HepG2 (cell line): ENCODE measurements at regions not wholly inside any gene's neighbourhood (a gene's known extent, or its start where the extent isn't known, plus 50 kb on each side); places are given as distances from the start of the nearest gene placed in this dataset.

ENCODE experiments used
- HNF4A ChIP-seq: sonication (generic); formaldehyde crosslinking; IDR thresholded peaks from 2 replicates; pipeline ENCODE4 v1.4.0; 2020; ENCODE audit warnings: missing genetic modification reagents
- LCORL ChIP-seq, 2 experiments: fragments of 450-650 bp in 1 of 2; sonication (generic) in 1 of 2; formaldehyde crosslinking in 1 of 2; IDR thresholded peaks; 2 replicates each; pipeline versions ENCODE4 v1.5.0 to v1.6.1; 2017 to 2020; ENCODE audit warnings: antibody characterized with exemption in 1 of 2, missing genetic modification reagents in 1 of 2
- ZEB1 ChIP-seq: IDR thresholded peaks from 2 replicates; pipeline ENCODE4 v1.6.1; 2012; ENCODE audit warnings: mild to moderate bottlenecking, low read depth, inconsistent platforms; ENCODE audit not compliant: insufficient replicate concordance
- ZNF543 ChIP-seq: sonication (generic); formaldehyde crosslinking; IDR thresholded peaks from 2 replicates; pipeline ENCODE4 v1.4.0; 2020; ENCODE audit warnings: mild to moderate bottlenecking, missing genetic modification reagents
- ZNF780A ChIP-seq: sonication (generic); formaldehyde crosslinking; IDR thresholded peaks from 2 replicates; pipeline ENCODE4 v1.8.0; 2022; ENCODE audit warnings: mild to moderate bottlenecking, missing genetic modification reagents, moderate library complexity
- ZNF792 ChIP-seq: IDR thresholded peaks from 2 replicates; pipeline ENCODE4 v1.6.1; 2016
- TF ChIP-seq, protein P1 (sequence below): sonication (generic); formaldehyde crosslinking; IDR thresholded peaks from 2 replicates; pipeline ENCODE4 v1.5.0; 2020; ENCODE audit warnings: mild to moderate bottlenecking, missing genetic modification reagents, moderate library complexity
- TF ChIP-seq, protein P2 (sequence below): IDR thresholded peaks from 2 replicates; pipeline ENCODE4 v1.6.1; 2016
- TF ChIP-seq, protein P3 (sequence below): sonication (generic); formaldehyde crosslinking; IDR thresholded peaks from 2 replicates; pipeline ENCODE4 v1.4.0; 2020; ENCODE audit warnings: missing genetic modification reagents

DNA sequence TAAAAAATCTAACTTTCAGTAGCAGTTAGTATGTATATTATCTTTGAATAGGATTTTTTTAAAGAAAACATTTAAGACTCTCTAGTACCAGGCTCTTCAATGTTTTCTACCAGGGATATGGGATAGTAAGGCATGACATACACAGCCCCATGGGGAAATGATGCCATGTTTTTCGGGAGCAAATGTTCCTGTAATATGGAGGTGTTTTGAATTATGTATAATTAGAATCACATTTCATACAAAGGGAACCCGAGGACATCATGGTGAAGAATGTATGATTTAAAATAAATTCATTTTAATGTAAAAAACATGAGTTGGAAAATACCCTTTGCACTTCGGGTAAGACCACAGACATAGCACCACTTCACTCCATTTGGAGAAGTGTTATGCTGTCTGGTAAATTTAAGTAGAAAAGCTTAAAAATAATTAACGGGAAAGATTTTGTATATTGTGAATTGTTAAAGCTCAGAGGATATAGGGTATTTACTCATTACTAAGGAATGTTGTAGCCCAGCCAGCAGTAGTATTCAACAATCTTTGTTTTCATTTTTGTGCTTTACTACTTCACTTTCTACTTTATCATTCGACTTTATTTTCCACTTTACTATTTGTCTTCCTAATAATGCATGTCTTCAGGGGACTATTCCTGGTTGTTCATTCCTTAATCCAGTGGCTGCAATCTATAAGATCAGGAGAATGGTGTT is 2050.7 kb downstream of the ARAP2 start:
- TF ChIP-seq, protein P1, sequence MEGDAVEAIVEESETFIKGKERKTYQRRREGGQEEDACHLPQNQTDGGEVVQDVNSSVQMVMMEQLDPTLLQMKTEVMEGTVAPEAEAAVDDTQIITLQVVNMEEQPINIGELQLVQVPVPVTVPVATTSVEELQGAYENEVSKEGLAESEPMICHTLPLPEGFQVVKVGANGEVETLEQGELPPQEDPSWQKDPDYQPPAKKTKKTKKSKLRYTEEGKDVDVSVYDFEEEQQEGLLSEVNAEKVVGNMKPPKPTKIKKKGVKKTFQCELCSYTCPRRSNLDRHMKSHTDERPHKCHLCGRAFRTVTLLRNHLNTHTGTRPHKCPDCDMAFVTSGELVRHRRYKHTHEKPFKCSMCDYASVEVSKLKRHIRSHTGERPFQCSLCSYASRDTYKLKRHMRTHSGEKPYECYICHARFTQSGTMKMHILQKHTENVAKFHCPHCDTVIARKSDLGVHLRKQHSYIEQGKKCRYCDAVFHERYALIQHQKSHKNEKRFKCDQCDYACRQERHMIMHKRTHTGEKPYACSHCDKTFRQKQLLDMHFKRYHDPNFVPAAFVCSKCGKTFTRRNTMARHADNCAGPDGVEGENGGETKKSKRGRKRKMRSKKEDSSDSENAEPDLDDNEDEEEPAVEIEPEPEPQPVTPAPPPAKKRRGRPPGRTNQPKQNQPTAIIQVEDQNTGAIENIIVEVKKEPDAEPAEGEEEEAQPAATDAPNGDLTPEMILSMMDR (CRISPR knock-in tag): no peak
- TF ChIP-seq, protein P2, sequence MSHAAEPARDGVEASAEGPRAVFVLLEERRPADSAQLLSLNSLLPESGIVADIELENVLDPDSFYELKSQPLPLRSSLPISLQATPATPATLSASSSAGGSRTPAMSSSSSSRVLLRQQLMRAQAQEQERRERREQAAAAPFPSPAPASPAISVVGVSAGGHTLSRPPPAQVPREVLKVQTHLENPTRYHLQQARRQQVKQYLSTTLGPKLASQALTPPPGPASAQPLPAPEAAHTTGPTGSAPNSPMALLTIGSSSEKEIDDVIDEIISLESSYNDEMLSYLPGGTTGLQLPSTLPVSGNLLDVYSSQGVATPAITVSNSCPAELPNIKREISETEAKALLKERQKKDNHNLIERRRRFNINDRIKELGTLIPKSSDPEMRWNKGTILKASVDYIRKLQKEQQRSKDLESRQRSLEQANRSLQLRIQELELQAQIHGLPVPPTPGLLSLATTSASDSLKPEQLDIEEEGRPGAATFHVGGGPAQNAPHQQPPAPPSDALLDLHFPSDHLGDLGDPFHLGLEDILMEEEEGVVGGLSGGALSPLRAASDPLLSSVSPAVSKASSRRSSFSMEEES (CRISPR knock-in tag): no peak
- no peak for TF ChIP-seq ZNF792 (CRISPR knock-in tag)
- TF ChIP-seq, protein P3, sequence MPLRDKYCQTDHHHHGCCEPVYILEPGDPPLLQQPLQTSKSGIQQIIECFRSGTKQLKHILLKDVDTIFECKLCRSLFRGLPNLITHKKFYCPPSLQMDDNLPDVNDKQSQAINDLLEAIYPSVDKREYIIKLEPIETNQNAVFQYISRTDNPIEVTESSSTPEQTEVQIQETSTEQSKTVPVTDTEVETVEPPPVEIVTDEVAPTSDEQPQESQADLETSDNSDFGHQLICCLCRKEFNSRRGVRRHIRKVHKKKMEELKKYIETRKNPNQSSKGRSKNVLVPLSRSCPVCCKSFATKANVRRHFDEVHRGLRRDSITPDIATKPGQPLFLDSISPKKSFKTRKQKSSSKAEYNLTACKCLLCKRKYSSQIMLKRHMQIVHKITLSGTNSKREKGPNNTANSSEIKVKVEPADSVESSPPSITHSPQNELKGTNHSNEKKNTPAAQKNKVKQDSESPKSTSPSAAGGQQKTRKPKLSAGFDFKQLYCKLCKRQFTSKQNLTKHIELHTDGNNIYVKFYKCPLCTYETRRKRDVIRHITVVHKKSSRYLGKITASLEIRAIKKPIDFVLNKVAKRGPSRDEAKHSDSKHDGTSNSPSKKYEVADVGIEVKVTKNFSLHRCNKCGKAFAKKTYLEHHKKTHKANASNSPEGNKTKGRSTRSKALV (CRISPR knock-in tag): no peak
- no peak for TF ChIP-seq HNF4A (CRISPR knock-in tag)
- no peak for TF ChIP-seq LCORL (IDR thresholded peaks at IDR 0.05)
- TF ChIP-seq LCORL (CRISPR knock-in tag; IDR thresholded peaks at IDR 0.05): no peak
- TF ChIP-seq ZNF780A: no peak
- TF ChIP-seq ZNF543: no peak
- TF ChIP-seq ZEB1: no peak
